ENCODE measurements at regions not wholly inside any gene's neighbourhood (a gene's known extent, or its start where the extent isn't known, plus 50 kb on each side); places are given as distances from the start of the nearest gene placed in this dataset.

DNA sequence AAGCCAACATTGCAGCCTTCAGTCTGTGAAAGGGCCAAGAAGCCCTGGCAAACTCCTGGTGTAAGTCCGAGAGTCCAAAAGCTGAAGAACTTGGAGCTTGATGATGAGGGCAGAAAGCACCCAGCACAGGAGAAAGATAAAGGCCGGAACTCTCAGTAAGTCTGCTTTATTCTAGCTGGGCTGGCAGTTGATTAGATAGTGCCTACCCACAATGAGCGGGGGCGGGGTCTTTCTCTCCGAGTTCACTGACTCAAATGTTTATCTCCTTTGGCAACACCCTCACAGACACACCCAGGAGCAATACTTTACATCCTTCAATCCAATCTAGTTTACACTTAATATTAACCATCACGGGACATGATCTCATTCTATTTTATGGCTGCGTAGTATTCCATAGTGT lies 1317.1 kb downstream of the SLITRK1 start:
- Mint-ChIP-seq H3K27ac (no peak overlapping the region), H3K4me1 (no peaks in the 10 kb centered on the region), H3K27me3 (no peaks in the 10 kb centered on the region), H3K9me3 (peaks cover 12% of the 10 kb centered on the region), H3K4me3 (no peak overlapping the region), H3K36me3 (ENCODE audit: low read depth) (no peaks in the 10 kb centered on the region)
- ChIA-PET CTCF (no interaction called here), POLR2A (no interaction called here)
- TF ChIP-seq, protein P1, sequence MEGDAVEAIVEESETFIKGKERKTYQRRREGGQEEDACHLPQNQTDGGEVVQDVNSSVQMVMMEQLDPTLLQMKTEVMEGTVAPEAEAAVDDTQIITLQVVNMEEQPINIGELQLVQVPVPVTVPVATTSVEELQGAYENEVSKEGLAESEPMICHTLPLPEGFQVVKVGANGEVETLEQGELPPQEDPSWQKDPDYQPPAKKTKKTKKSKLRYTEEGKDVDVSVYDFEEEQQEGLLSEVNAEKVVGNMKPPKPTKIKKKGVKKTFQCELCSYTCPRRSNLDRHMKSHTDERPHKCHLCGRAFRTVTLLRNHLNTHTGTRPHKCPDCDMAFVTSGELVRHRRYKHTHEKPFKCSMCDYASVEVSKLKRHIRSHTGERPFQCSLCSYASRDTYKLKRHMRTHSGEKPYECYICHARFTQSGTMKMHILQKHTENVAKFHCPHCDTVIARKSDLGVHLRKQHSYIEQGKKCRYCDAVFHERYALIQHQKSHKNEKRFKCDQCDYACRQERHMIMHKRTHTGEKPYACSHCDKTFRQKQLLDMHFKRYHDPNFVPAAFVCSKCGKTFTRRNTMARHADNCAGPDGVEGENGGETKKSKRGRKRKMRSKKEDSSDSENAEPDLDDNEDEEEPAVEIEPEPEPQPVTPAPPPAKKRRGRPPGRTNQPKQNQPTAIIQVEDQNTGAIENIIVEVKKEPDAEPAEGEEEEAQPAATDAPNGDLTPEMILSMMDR (IDR thresholded peaks at IDR 0.05), result no peak
- intact Hi-C loops (cut with micrococcal nuclease), result no loop called here
- no peak for ATAC-seq (ENCODE audit: low read depth)
- no peak for DNase-seq

DNA sequence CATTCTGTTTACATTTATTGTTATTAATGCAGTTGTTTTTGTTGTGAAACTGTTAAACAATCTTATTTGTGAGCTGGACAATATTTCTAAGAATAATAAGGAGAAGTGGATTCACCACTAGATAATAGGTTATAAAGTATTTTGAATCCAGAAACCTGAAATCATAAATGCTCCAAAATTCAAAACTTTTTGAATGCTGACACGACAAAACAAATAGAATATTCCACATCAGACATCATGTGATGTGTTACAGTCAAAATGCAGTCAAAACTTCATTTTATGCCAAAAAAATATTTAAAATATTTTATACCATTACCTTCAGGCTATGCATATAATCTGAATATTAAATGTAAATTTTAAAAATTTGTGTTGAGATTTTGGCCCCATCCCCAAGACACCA lies 1321.4 kb downstream of the SLITRK1 start:
- Mint-ChIP-seq H3K27me3 (no peaks in the 10 kb centered on the region), H3K4me3 (no peak overlapping the region), H3K9me3 (peaks cover 4% of the 10 kb centered on the region), H3K4me1 (no peaks in the 10 kb centered on the region), H3K36me3 (ENCODE audit: low read depth) (no peaks in the 10 kb centered on the region), H3K27ac (no peak overlapping the region)
- ChIA-PET POLR2A (no interaction called here), CTCF (no interaction called here)
- ATAC-seq (ENCODE audit: low read depth), result no peak
- TF ChIP-seq, protein P1 (IDR thresholded peaks at IDR 0.05), result no peak
- intact Hi-C loops (cut with micrococcal nuclease), result no loop called here
- no peak for DNase-seq

GRCh38 chr13:82522872-82523271 lies 1359.4 kb downstream of the SLITRK1 start:
- H3K9me3 Mint-ChIP-seq, result peaks cover 8% of the 10 kb centered on the region
- no peaks in the 10 kb centered on the region for H3K36me3 Mint-ChIP-seq (ENCODE audit: low read depth)
- no peak overlapping the region for H3K27ac Mint-ChIP-seq
- DNase-seq (no peak), ATAC-seq (ENCODE audit: low read depth) (no peak)
- intact Hi-C loops (cut with micrococcal nuclease), result no loop called here
- no peaks in the 10 kb centered on the region for H3K4me1 Mint-ChIP-seq
- H3K4me3 Mint-ChIP-seq, result no peak overlapping the region
- no peaks in the 10 kb centered on the region for H3K27me3 Mint-ChIP-seq
- ChIA-PET CTCF (no interaction called here), POLR2A (no interaction called here)
- TF ChIP-seq, protein P1 (IDR thresholded peaks at IDR 0.05), result no peak

GRCh38 chr13:82506805-82507414 lies 1375.4 kb downstream of the SLITRK1 start:
- no peak for ATAC-seq (ENCODE audit: low read depth)

GRCh38 chr13:82501834-82502233 lies 1380.4 kb downstream of the SLITRK1 start:
- Mint-ChIP-seq H3K36me3 (ENCODE audit: low read depth) (no peaks in the 10 kb centered on the region), H3K27ac (no peak overlapping the region), H3K9me3 (peaks cover 4% of the 10 kb centered on the region), H3K27me3 (no peaks in the 10 kb centered on the region), H3K4me3 (no peak overlapping the region), H3K4me1 (no peaks in the 10 kb centered on the region)
- DNase-seq (no peak), ATAC-seq (ENCODE audit: low read depth) (no peak)
- TF ChIP-seq, protein P1 (IDR thresholded peaks at IDR 0.05), result no peak
- intact Hi-C loops (cut with micrococcal nuclease), result no loop called here
- POLR2A ChIA-PET, result no interaction called here
- CTCF ChIA-PET, result no interaction called here

More at GRCh38 chr13:82506805-82507414, 1375.4 kb downstream of the SLITRK1 start:
- intact Hi-C loops (cut with micrococcal nuclease), result no loop called here
- DNase-seq, result no peak
- ChIA-PET POLR2A (no interaction called here), CTCF (no interaction called here)
- H3K9me3 Mint-ChIP-seq, result peaks cover 6% of the 10 kb centered on the region
- H3K4me3 Mint-ChIP-seq, result no peak overlapping the region
- TF ChIP-seq, protein P1 (IDR thresholded peaks at IDR 0.05), result no peak
- H3K36me3 Mint-ChIP-seq (ENCODE audit: low read depth), result no peaks in the 10 kb centered on the region
- no peaks in the 10 kb centered on the region for H3K27me3 Mint-ChIP-seq
- no peak overlapping the region for H3K27ac Mint-ChIP-seq
- H3K4me1 Mint-ChIP-seq, result no peaks in the 10 kb centered on the region
